ENCODE measurements at regions not wholly inside any gene's neighbourhood (a gene's known extent, or its start where the extent isn't known, plus 50 kb on each side); places are given as distances from the start of the nearest gene placed in this dataset.

GRCh38 chr10:107545717-107546116, 381.2 kb upstream of the SORCS1 start:
- Histone ChIP-seq H3K27ac (ENCODE audit: low read length) (no peak overlapping the region), H3K27me3 (ENCODE audit: control insufficient read depth, insufficient read depth, low read length) (no peaks in the 10 kb centered on the region), H3K4me1 (ENCODE audit: control insufficient read depth, insufficient read depth, low read length) (no peaks in the 10 kb centered on the region), H3K4me3 (ENCODE audit: low read depth in 2 of 2, low read length in 2 of 2) (no peak overlapping the region), H3K9me3 (ENCODE audit: control insufficient read depth, insufficient read depth, low read depth, low read length) (no peaks in the 10 kb centered on the region), H3K36me3 (ENCODE audit: control insufficient read depth, insufficient read depth, low read length) (no peaks in the 10 kb centered on the region)
- intact Hi-C loops (cut with micrococcal nuclease; ENCODE audit: unreplicated experiment) (no loop called here), in situ Hi-C loops (cut with HindIII; ENCODE audit: low pct_unique_long_range_greater_than_20kb, low sequenced_read_pairs) (no loop called here)
- ATAC-seq (no peak), DNase-seq (ENCODE audit: low read depth, low spot score) (no peak)
- BruUV-seq (replicated peaks) = no TSS peak
- POLR2A ChIA-PET = no interaction called here
- no peak for TF ChIP-seq SIN3A (IDR thresholded peaks at IDR 0.05; ENCODE audit: borderline replicate concordance, insufficient read depth, low read depth, low read length)
- TF ChIP-seq POLR2AphosphoS5 (IDR thresholded peaks at IDR 0.05; ENCODE audit: low read depth, low read length) = no peak
- TF ChIP-seq TCF7L2 (IDR thresholded peaks at IDR 0.05; ENCODE audit: low read depth, low read length) = no peak
- TF ChIP-seq REST (IDR thresholded peaks at IDR 0.05; ENCODE audit: insufficient read depth in 1 of 2, low read depth in 2 of 2, low read length in 1 of 2) = no peak
- no peak for TF ChIP-seq CTCF (IDR thresholded peaks at IDR 0.05)
- CTCF ChIA-PET = no interaction called here

DNA sequence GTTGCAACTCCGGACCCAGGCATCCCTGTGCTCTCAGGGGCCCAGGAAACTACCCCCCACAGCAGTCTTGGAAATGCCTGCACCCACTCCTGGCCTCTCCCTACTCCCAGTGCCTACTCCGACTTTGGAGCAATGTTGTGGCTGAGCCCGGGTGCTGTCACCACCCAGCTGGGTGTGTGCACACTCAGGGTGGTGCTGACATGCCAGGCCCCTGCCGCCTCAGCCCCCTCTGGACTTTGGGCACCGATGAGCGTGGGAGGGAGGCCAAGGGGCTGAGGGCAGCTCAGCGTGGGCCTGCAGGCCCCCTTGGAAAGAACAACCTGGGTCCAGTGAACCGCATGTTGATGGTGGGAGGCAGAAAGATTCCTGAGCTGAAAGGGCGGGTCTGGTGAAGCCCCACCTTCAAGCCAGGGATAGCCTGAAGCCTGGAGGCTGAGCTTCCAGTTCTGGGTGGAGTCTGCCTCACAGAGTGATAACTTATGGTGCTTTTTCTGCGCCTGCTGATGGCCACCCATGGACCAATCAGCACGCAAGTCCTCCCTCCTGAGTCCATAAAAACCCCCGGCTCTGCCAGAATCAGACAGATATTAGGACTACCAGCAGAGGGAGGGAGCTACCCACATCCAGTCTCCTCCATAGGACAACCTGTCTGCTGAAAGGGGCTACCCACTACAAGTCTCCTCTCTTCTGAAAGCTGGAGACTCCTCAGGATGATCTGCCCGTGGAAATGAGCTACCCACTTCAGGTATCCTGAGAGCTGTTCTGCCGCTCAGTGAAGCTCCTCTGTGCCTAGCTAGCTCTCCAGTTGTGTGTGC, 380.4 kb upstream of the SORCS1 start:
- no TSS peak for BruUV-seq (replicated peaks)
- no peak overlapping the region for H3K4me3 ChIP-seq (ENCODE audit: low read depth in 2 of 2, low read length in 2 of 2)

More for the DNA sequence above, 380.4 kb upstream of the SORCS1 start:
- ATAC-seq (no peak), DNase-seq (ENCODE audit: low read depth, low spot score) (no peak)
- no peak overlapping the region for H3K27ac ChIP-seq (ENCODE audit: low read length)
- CTCF ChIA-PET = no interaction called here
- in situ Hi-C loops (cut with HindIII; ENCODE audit: low pct_unique_long_range_greater_than_20kb, low sequenced_read_pairs) (no loop called here), intact Hi-C loops (cut with micrococcal nuclease; ENCODE audit: unreplicated experiment) (no loop called here)
- no peaks in the 10 kb centered on the region for H3K27me3 ChIP-seq (ENCODE audit: control insufficient read depth, insufficient read depth, low read length)
- H3K4me1 ChIP-seq (ENCODE audit: control insufficient read depth, insufficient read depth, low read length) = no peaks in the 10 kb centered on the region
- TF ChIP-seq POLR2AphosphoS5 (IDR thresholded peaks at IDR 0.05; ENCODE audit: low read depth, low read length) (no peak), CTCF (IDR thresholded peaks at IDR 0.05) (no peak), REST (IDR thresholded peaks at IDR 0.05; ENCODE audit: insufficient read depth in 1 of 2, low read depth in 2 of 2, low read length in 1 of 2) (no peak), TCF7L2 (IDR thresholded peaks at IDR 0.05; ENCODE audit: low read depth, low read length) (no peak), SIN3A (IDR thresholded peaks at IDR 0.05; ENCODE audit: borderline replicate concordance, insufficient read depth, low read depth, low read length) (no peak)
- no peaks in the 10 kb centered on the region for H3K9me3 ChIP-seq (ENCODE audit: control insufficient read depth, insufficient read depth, low read depth, low read length)
- H3K36me3 ChIP-seq (ENCODE audit: control insufficient read depth, insufficient read depth, low read length) = no peaks in the 10 kb centered on the region
- POLR2A ChIA-PET = no interaction called here

All from Panc1 (cell line).